Esophagus squamous epithelium (tissue), 5 donors: ENCODE measurements at regions not wholly inside any gene's neighbourhood (a gene's known extent, or its start where the extent isn't known, plus 50 kb on each side); places are given as distances from the start of the nearest gene placed in this dataset.

Source experiments
- DNase-seq: peaks from one replicate; lab custom pipeline; 2025; lab: John Stamatoyannopoulos, UW
- H3K27ac ChIP-seq, 4 donors: fragments of 200-600 bp; sonication (generic); one replicate each; pipeline ENCODE4 v1.5.1; 2016 to 2019; ENCODE audit warnings: mild to moderate bottlenecking in 1 of 4
- H3K27me3 ChIP-seq, 4 donors: fragments of 200-600 bp; sonication (generic); 1 replicate in 3 of 4; 2 replicates in 1 of 4; pipeline versions ENCODE4 v1.5.1 to v1.6.0; 2017 to 2021; ENCODE audit warnings: antibody characterized with exemption in 1 of 4
- H3K36me3 ChIP-seq, 3 donors: fragments of 200-600 bp; sonication (generic); one replicate each; pipeline ENCODE4 v1.5.1; 2016 to 2019
- H3K4me1 ChIP-seq, 3 donors: fragments of 200-600 bp; sonication (generic); one replicate each; pipeline ENCODE4 v1.5.1; 2017 to 2019
- H3K4me3 ChIP-seq, 4 donors: fragments of 200-600 bp; sonication (generic); 1 replicate in 3 of 4; 2 replicates in 1 of 4; pipeline ENCODE4 v1.5.1; 2016 to 2019; ENCODE audit warnings: mild to moderate bottlenecking in 2 of 4, moderate library complexity in 1 of 4
- H3K9me3 ChIP-seq, 3 donors: fragments of 200-600 bp; sonication (generic); one replicate each; pipeline ENCODE4 v1.5.1; 2016 to 2019
- POLR2A ChIP-seq, 4 donors: fragments of 450-650 bp; IDR thresholded peaks; one replicate each; pipeline ENCODE4 v1.6.1; 2017; ENCODE audit warnings: antibody characterized with exemption in 4 of 4, mild to moderate bottlenecking in 4 of 4, moderate library complexity in 3 of 4
- WGBS, 2 donors: methylation state at CpG; one replicate each; pipeline ENCODE4 v1.1.5; 2018; 5-methylcytosine and 5-hydroxymethylcytosine counted together
- intact Hi-C: fragments of 100-400 bp; cut with DNase I; formaldehyde crosslinking; loops from one replicate; pipeline ENCODE4 v1.15.0; 2022
- TF ChIP-seq, protein P1 (sequence below), 6 experiments: fragments of 450-650 bp in 4 of 6; fragments of 200-600 bp in 2 of 6; sonication (generic) in 2 of 6; IDR thresholded peaks; one replicate each; pipeline ENCODE4 v1.5.1; 2016 to 2019; ENCODE audit warnings: antibody characterized with exemption in 6 of 6, mild to moderate bottlenecking in 4 of 6, moderate library complexity in 4 of 6
- donor health status: DM: yes; HTN: yes; CAD: no.

DNA sequence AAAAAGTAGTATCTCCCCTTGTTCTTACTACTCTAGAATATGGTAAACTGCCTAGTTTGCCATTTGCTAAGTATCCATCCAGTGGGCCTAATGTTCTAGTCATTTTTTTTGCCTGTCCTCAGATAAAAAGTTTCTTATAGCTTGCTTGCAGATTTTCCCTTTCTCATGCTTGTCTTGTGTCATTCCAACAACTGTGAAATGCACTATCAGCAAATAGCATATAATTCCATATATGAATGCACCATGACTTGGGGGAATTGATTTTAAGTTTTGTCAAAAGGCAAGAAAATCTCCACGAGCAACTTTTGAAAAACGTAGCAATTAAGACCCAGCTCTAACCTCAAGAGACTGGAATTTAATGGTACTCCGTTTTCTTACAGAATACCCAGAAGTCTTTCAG, 286.2 kb upstream of the GPR149 start:
- H3K27ac ChIP-seq = no peak overlapping the region
- no peaks in the 10 kb centered on the region for H3K9me3 ChIP-seq
- no peak for DNase-seq
- no peaks in the 10 kb centered on the region for H3K4me1 ChIP-seq
- TF ChIP-seq, protein P1, sequence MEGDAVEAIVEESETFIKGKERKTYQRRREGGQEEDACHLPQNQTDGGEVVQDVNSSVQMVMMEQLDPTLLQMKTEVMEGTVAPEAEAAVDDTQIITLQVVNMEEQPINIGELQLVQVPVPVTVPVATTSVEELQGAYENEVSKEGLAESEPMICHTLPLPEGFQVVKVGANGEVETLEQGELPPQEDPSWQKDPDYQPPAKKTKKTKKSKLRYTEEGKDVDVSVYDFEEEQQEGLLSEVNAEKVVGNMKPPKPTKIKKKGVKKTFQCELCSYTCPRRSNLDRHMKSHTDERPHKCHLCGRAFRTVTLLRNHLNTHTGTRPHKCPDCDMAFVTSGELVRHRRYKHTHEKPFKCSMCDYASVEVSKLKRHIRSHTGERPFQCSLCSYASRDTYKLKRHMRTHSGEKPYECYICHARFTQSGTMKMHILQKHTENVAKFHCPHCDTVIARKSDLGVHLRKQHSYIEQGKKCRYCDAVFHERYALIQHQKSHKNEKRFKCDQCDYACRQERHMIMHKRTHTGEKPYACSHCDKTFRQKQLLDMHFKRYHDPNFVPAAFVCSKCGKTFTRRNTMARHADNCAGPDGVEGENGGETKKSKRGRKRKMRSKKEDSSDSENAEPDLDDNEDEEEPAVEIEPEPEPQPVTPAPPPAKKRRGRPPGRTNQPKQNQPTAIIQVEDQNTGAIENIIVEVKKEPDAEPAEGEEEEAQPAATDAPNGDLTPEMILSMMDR (IDR thresholded peaks at IDR 0.05) = no peak
- no peak for TF ChIP-seq POLR2A (IDR thresholded peaks at IDR 0.05)
- 71 to 76% methylated on average over 3 of the region's 3 CpGs for WGBS, 2 donors
- no peaks in the 10 kb centered on the region for H3K27me3 ChIP-seq
- H3K4me3 ChIP-seq = no peak overlapping the region
- no peaks in the 10 kb centered on the region for H3K36me3 ChIP-seq
- intact Hi-C loops = no loop called here

DNA sequence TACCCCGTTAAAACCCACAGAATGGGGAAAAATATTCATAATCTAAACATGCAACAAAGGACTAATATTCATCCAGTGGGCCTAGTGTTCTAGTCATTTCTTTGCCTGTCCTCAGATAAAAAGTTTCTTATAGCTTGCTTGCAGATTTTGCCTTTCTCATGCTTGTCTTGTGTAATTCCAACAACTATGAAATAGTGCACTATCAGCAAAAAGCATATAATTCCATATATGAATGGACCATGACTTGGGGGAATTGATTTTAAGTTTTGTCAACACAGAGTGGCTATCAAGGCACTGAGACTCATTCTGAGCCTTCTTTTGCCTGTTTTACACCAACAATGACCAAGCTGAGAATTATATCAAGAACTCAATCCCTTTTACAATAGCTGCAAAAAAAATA, 278.6 kb upstream of the GPR149 start:
- 59 to 66% methylated on average over 1 of the region's 1 CpG for WGBS, 2 donors
- intact Hi-C loops = no loop called here
- no peak for DNase-seq

DNA sequence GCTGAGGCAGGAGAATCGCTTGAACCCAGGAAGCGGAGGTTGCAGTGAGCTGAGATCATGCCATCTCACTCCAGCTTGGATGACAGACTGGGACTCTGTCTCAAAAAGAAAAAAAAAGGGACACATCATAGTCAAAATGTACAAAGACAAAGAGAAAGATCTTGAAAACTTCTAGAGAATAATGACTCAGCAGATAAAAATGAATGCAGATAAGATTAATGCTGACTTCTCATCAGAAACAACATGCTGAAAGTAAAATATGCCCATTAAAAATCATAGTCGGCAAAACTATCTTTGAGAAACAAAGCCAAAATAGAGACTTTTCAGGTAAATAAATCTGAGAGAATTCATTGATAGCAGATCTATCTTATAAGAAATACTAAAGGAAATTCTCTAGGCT, 271.1 kb upstream of the GPR149 start:
- Histone ChIP-seq H3K4me3 (no peak overlapping the region), H3K27ac (no peak overlapping the region), H3K27me3 (no peaks in the 10 kb centered on the region), H3K4me1 (no peaks in the 10 kb centered on the region), H3K36me3 (no peaks in the 10 kb centered on the region), H3K9me3 (no peaks in the 10 kb centered on the region)
- intact Hi-C loops = no loop called here
- TF ChIP-seq, protein P1 (IDR thresholded peaks at IDR 0.05) = no peak
- no peak for TF ChIP-seq POLR2A (IDR thresholded peaks at IDR 0.05)
- 89 to 90% methylated on average over 3 of the region's 3 CpGs for WGBS, 2 donors
- DNase-seq = no peak

More for the DNA sequence above, 278.6 kb upstream of the GPR149 start:
- H3K4me3 ChIP-seq = no peak overlapping the region
- no peaks in the 10 kb centered on the region for H3K27me3 ChIP-seq
- no peaks in the 10 kb centered on the region for H3K9me3 ChIP-seq
- H3K36me3 ChIP-seq = no peaks in the 10 kb centered on the region
- H3K27ac ChIP-seq = no peak overlapping the region
- no peaks in the 10 kb centered on the region for H3K4me1 ChIP-seq
- TF ChIP-seq POLR2A (IDR thresholded peaks at IDR 0.05) = no peak
- TF ChIP-seq, protein P1 (IDR thresholded peaks at IDR 0.05) = no peak

GRCh38 chr3:154690413-154690812, 260.4 kb upstream of the GPR149 start:
- Histone ChIP-seq H3K4me1 (no peaks in the 10 kb centered on the region), H3K36me3 (no peaks in the 10 kb centered on the region), H3K4me3 (no peak overlapping the region), H3K27ac (no peak overlapping the region), H3K27me3 (no peaks in the 10 kb centered on the region), H3K9me3 (no peaks in the 10 kb centered on the region)
- no peak for DNase-seq
- no peak for TF ChIP-seq POLR2A (IDR thresholded peaks at IDR 0.05)
- TF ChIP-seq, protein P1 (IDR thresholded peaks at IDR 0.05) = no peak
- intact Hi-C loops = no loop called here

GRCh38 chr3:154684440-154684839, 254.4 kb upstream of the GPR149 start:
- no peak for DNase-seq
- Histone ChIP-seq H3K27ac (no peak overlapping the region), H3K4me1 (no peaks in the 10 kb centered on the region), H3K4me3 (no peak overlapping the region), H3K36me3 (no peaks in the 10 kb centered on the region), H3K27me3 (no peaks in the 10 kb centered on the region), H3K9me3 (no peaks in the 10 kb centered on the region)
- WGBS, 2 donors = 65% methylated on average over 2 to 6 of the region's 6 CpGs
- intact Hi-C loops = no loop called here
- TF ChIP-seq POLR2A (IDR thresholded peaks at IDR 0.05) = no peak
- TF ChIP-seq, protein P1 (IDR thresholded peaks at IDR 0.05) = no peak
